ENCODE measurements at regions not wholly inside any gene's neighbourhood (a gene's known extent, or its start where the extent isn't known, plus 50 kb on each side); places are given as distances from the start of the nearest gene placed in this dataset.

DNA sequence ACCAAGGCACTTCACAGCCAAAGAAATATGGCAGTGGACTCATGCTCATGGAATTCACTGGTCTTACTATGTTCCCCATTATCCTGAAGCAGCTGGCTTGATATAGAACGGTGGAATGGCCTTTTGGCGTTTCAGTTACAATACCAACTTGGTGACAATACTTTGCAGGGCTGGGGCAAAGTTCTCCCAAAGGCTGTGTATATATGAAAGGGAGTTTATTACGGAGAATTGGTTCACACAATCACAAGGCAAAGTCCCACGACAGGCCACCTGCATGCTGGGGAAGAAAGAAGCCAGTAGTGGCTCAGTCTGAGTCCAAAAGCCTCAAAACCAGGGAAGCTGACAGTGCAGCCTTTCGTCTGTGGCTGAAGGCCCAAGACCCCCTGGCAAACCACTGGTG, 50.8 kb upstream of the SMARCAD1 start (continued):
- TF ChIP-seq, protein P1, sequence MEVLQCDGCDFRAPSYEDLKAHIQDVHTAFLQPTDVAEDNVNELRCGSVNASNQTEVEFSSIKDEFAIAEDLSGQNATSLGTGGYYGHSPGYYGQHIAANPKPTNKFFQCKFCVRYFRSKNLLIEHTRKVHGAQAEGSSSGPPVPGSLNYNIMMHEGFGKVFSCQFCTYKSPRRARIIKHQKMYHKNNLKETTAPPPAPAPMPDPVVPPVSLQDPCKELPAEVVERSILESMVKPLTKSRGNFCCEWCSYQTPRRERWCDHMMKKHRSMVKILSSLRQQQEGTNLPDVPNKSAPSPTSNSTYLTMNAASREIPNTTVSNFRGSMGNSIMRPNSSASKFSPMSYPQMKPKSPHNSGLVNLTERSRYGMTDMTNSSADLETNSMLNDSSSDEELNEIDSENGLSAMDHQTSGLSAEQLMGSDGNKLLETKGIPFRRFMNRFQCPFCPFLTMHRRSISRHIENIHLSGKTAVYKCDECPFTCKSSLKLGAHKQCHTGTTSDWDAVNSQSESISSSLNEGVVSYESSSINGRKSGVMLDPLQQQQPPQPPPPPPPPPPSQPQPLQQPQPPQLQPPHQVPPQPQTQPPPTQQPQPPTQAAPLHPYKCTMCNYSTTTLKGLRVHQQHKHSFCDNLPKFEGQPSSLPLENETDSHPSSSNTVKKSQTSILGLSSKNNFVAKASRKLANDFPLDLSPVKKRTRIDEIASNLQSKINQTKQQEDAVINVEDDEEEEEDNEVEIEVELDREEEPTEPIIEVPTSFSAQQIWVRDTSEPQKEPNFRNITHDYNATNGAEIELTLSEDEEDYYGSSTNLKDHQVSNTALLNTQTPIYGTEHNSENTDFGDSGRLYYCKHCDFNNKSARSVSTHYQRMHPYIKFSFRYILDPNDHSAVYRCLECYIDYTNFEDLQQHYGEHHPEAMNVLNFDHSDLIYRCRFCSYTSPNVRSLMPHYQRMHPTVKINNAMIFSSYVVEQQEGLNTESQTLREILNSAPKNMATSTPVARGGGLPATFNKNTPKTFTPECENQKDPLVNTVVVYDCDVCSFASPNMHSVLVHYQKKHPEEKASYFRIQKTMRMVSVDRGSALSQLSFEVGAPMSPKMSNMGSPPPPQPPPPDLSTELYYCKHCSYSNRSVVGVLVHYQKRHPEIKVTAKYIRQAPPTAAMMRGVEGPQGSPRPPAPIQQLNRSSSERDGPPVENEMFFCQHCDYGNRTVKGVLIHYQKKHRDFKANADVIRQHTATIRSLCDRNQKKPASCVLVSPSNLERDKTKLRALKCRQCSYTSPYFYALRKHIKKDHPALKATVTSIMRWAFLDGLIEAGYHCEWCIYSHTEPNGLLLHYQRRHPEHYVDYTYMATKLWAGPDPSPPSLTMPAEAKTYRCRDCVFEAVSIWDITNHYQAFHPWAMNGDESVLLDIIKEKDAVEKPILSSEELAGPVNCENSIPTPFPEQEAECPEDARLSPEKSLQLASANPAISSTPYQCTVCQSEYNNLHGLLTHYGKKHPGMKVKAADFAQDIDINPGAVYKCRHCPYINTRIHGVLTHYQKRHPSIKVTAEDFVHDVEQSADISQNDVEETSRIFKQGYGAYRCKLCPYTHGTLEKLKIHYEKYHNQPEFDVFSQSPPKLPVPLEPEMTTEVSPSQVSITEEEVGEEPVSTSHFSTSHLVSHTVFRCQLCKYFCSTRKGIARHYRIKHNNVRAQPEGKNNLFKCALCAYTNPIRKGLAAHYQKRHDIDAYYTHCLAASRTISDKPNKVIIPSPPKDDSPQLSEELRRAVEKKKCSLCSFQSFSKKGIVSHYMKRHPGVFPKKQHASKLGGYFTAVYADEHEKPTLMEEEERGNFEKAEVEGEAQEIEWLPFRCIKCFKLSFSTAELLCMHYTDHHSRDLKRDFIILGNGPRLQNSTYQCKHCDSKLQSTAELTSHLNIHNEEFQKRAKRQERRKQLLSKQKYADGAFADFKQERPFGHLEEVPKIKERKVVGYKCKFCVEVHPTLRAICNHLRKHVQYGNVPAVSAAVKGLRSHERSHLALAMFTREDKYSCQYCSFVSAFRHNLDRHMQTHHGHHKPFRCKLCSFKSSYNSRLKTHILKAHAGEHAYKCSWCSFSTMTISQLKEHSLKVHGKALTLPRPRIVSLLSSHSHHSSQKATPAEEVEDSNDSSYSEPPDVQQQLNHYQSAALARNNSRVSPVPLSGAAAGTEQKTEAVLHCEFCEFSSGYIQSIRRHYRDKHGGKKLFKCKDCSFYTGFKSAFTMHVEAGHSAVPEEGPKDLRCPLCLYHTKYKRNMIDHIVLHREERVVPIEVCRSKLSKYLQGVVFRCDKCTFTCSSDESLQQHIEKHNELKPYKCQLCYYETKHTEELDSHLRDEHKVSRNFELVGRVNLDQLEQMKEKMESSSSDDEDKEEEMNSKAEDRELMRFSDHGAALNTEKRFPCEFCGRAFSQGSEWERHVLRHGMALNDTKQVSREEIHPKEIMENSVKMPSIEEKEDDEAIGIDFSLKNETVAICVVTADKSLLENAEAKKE (CRISPR knock-in tag; IDR thresholded peaks at IDR 0.05), result no peak
- TF ChIP-seq POLR2AphosphoS5 (IDR thresholded peaks at IDR 0.05; ENCODE audit: low read depth), result no peak

Measured in GM23338 (cell line).